ENCODE measurements at regions not wholly inside any gene's neighbourhood (a gene's known extent, or its start where the extent isn't known, plus 50 kb on each side); places are given as distances from the start of the nearest gene placed in this dataset.
A peak's percentile ranks its signal among the peaks of the same experiment; 100 is the strongest.
"Not testable (repeated sequence)": the region's sequence is repeated elsewhere in the genome, so short reads cannot be mapped to it uniquely, and the experiment has no call there.

DNA sequence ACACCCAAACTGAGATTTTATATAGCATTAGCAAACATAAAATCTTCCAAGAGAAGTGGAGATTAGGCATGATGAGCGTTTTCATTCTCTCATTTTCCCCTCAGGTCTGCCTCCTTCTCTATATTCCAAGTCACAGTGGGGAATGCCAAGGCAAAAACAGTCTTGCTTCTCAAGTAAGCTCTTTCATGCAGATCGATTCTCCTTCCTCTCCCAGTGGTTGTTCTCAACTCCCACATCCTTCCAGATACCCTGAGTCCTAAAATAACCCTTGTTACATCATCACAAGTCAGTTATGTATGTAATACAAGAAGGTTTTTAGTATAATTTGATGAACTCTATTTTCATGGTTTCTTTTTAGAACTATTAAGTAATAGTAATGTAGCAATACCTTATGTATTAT, 150.6 kb downstream of the TXNL1 start:
- no peak for DNase-seq

DNA sequence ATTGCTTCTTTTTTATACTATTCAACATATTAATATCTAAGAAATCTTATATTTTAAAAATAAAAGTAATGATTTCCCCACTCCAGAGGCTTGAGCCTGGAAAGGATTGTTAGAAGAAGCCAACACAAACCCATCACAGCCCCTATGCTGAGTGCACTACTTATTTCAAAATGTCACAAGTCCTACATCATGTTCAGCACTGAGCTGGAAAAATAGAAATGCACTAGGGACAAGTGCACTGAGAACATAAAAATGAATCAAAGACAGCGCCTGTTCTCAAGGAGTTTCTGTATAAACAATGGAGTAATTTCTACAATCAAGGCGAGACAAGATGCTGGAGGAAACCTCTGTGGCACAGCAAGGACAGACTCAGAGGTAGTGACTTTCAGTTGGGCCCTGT, 155.0 kb downstream of the TXNL1 start:
- no peak for DNase-seq

DNA sequence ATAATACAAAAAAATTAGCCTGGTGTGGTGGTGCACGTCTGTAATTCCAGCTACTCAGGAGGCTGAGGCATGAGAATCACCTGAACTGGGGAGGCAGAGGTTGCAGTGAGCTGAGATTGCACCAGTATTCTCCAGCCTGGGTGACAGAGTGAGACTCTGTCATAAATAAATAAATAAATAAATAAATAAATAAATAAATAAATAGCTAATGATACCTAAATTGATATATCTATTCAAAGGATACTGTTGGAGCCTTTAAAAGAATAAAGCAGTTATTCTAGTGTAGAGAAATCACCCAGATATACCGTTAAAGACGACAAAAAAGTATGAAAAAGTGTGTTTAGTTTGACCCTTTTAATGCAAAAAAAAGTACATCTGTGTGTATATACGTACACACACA, 155.6 kb downstream of the TXNL1 start:
- not testable (repeated sequence) for DNase-seq

DNA sequence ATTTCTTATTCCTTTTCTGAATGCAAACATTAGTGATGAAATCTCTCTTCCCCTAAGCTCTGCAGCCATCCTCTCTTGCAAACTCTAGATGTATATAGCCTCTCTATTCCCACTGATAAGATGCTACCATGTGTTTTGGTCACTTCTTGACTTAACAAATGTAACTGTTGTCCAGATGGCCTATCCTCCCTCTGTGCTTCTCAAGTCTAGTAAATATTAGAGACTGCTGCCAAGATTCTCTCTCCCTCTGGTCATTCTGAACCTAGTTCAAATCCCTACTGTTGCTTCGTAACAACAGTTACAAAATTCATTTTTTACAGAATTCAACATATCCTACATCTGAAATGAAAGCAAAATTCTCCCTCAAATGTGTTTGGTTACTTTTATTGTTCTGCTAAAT, 156.6 kb downstream of the TXNL1 start:
- DNase-seq, result no peak

DNA sequence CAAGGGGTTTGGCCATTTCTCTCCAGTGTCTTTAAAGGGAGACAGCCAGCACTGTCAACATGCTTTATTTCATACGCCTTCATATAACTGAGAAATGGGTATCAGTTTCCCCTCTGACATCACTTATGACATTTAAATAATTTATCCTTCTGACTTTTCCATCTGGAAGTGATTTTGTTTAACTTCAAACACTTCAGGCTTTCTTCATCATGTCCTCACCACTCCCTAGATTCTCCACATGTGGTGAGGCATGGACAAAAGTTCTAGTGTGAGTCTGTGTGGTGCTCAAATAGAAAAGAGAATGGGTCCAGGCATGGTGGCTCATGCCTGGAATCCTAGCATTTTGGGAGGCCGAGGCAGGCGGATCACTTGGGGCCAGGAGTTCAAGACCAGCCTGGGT, 158.6 kb downstream of the TXNL1 start:
- no peak for DNase-seq

DNA sequence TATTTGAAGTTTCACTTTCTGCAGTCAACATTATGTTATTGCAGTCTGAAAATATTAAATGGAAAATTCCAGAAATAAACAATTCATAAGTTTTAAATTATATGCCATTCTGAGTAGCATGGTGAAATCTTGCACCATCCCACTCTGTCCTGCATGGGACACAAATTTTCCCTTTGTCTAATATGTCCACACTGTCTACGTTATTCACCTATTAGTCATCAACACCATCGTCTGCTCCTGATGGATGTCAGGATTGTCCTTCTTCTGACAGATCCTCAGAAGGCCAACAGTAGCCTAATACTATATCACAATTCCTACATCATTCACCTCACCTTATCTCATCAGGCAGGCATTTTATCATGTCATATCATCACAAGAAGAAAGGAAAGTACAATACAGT, 163.1 kb downstream of the TXNL1 start:
- DNase-seq, result peak; percentile 6

DNA sequence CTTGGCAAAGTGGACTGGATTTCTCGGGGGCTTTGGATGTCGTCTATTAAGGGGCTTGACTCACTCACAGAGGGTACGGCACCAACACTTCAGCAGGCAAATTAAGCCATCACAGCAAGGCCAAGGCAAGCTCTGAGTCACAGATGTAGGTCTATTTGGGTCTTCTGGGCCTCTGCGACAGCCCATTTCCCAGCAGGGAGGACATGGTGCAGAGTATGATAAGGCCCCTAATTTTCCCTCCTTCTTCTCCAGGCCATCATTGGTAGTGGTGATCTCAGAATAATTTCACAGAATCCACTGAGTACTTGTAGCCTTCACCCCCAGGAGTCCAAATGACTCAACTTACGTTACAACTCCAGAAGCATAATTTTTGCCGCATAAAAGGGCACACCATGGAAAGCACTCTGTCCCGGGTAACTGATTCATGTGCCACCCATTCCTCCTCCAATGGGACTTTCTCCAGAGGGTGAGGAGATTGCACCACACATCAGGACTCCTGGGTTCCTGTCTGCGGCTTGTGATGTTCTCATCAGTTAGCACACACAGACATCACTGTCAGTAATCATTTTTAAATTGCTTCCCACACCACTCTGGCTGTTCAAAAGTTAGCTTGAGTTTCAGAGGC, 164.9 kb downstream of the TXNL1 start:
- no peak for DNase-seq

DNA sequence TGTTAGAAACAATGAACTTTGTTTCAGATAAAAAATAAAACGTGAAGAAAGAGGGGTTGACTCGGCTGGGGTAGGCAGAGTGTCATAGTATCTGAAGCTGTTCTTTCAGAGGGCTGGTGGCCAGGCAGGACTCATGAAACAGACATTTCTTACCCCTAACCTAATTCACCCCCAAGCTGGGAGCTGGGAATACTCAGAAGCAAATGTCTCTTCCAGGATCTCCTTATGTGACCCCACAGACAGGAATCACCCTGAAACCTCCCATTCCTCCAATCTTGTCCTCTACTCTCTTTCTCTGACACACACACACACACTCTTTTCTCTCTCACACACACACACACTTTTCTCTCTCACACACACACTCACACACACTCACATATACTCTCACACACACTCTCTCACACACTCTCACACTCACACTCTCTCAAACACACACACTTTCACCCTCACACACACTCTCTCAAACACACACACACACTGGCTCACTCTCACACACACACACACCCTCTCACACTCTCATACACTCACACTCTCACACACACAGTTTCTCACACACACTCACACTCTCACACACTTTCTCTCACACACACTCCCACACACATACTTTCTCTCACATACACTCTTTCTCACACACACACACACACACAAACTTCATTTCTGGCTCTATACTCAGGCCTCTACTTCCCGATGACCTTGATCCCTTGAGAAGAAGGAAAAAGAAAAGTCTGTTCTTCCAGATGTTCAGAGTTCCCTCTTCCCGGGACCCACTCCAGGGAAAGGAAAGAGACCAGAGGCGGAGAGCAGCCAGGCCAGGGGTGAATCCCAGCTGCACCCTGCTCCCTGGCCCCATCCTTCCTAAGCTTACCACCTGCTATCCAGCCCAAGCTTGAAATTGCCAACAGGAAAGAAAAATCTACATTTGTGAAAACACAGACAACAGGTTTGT, 167.7 kb downstream of the TXNL1 start:
- DNase-seq, result no peak

DNA sequence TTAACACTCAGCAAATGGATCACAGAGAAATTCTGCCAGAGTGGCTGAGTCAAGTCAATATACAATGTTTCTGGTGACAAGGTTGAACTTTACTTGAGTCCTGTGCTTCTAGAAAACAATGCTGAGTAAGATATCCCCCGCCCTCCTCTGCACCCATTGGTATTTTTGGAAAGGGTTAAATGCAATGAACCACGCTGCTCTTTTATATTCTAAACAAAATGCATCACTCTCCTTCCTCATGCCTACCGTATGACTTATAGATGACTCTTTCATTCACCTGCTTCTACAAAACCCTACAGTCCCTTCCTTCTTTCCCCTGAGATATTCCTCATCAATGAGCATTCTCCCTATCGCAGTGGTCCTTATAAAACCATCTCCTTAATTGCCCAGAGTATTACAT, 168.8 kb downstream of the TXNL1 start:
- no peak for DNase-seq

DNA sequence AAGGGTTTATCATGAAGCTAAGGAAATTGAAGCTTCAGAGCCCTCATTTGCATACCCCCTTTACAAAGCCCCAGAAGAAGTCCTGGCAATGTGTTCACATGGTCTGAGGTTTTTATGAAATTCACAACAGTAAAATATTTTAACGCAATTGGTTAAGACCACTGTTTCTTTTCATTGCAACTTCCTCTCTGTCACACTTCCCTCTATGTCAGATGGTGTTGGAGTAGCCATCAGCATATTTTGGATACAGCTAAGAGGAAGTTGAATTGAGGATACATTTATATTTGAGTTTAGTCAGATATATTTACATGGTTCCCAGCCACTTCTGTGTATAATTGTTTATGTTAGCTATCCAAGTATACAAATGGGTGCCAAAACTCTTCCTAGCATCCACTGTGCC, 170.0 kb downstream of the TXNL1 start:
- no peak for DNase-seq

DNA sequence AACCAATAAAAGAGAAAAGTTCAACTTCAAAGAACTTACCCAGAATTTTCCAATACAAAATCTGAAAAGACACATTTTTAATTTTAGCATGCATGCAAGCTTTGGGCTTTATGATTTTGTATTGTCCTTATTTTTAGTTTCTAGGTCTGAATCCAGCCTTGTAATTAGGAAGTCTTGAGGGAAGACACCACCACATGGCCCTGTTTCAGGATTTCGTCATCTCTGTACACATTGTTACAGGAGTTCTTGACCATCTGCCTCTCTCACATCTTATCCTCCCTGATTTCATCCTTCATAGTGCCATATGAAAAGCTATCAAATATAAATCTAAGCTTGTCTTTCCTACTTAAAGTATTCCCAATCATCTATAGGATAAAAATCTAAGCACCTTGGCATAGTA, 176.1 kb downstream of the TXNL1 start:
- no peak for DNase-seq

DNA sequence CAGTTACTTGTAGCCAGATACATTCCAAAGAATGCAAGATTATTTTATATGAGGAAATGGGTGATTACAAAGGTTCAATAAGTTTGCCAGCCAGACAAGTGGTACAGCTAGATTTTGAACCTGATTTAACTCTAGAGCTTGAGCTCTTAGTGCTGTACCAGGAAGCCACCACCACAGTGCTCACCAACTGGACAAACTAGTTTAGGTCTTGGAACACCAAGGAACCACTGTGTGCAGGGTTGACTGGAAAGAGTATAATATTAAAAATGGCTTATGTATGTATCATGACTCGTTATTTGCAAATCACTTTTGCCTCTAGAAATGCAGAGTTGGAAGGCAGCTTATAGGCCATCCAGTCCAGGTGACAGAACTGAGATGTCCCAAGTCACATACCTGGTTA, 177.2 kb downstream of the TXNL1 start:
- DNase-seq, result no peak

DNA sequence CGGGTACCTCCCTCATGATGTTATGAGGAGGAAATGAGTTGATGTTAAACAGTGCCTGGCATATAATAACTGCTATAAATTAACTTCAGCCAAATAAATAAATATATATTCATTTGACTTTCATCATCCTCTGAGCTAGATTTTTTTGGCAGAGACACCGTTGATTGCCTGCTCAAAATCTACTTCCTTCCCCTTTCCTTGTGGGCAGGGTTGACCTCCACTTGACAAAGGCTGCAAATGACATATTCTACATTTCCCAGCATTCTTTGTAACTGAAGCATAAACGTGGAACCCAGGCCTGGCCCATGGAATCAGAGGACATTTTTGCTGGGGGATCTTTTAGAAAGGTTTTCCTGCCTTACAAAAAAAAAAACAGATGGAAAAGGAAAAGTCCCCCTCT, 177.8 kb downstream of the TXNL1 start:
- no peak for DNase-seq

DNA sequence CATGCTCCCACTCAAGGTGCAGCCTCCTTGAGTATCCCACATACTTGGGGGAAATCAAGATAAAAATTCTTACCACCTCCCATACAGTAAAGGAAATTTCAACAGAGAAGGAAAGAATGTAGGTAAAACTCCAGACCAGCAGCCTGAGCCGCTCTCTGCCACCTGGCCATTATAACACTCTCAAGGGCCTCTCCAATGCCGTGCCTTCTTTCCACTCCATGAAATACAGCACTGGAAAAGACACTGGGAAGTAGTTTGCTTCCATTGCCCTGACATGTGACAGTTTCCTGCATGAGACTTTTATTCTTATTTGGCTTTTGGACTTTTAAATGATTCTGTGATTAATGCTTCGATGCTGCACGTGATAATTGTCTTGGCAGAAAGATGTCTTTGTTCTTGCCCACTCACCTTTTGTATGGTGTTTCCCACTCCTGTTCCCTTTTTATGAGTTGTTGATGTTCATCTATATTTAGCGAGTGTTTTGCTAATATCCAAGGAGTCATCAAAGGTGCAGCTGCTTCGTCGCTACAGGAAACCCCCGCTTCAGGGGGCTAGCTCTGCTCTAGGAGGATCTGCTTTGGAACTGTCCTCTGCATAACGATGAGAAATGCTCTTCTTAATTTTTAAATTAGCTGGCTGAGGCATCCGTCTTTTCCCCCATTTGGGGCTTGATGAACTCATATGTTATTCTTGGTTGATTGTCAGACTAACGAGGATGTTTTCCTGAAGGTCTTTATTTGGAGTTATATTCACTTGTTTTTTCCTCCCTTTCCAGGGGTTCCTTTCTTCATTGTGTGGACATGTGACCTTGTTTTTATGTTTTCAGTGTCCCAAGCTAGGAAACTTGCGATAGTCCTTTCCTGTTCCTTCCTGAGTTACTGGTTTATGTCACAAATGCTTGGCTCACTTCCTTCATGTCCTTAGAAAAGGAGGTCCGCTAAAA, 179.4 kb downstream of the TXNL1 start:
- no peak for DNase-seq

DNA sequence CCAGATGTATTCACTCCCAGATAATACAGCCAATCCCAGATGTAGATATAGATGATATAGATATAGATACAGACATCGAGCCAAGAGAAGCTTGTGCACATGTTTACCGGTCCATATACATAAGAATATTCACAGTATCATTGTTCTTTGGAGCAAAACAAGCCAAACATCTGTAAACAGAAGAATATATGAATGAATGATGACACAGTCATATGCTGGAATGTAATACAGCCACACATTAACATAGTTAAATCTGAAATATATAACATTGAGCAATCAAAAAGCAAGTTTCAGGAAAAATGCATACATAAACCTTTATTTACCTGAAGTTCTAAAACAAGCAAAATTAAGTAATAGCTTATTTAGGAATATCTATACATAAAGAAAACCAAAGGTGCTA, 182.5 kb downstream of the TXNL1 start:
- DNase-seq, result no peak

DNA sequence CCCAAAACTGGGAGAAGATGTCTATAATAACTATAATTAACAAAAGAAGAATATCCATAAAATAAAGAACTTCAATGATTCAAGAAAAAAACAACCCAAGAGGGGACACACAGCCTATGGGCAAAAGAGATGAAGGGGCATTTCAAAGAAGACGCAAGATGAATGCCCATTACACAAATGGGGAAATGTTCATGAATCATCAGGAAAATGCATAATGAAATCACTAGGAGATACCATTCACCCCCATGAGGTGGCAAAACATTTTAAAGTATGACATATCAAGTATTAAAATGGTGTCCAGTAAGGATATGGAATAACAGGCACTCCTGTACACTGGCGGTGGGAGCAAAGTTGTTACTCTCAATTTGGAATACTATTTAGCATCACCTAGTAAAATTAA, 183.3 kb downstream of the TXNL1 start:
- no peak for DNase-seq

DNA sequence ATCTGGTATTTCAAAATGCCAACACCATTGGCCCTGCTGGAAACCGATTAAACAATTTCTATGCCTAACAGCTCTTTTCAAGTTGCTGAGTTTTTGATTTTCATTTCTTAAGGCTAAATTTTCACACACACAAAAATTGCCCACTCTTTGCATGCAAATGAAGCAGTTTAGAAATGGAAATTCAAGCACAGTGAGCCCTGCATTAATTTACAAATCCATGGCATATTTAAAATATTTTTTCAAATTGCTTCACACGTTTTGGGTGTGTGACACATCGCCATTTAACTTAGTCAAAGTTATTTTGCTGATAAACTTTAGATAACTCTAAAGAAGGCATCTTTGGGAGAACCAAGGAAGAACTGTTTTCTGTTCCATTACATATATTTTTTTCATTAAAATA, 184.8 kb downstream of the TXNL1 start:
- DNase-seq, result no peak

DNA sequence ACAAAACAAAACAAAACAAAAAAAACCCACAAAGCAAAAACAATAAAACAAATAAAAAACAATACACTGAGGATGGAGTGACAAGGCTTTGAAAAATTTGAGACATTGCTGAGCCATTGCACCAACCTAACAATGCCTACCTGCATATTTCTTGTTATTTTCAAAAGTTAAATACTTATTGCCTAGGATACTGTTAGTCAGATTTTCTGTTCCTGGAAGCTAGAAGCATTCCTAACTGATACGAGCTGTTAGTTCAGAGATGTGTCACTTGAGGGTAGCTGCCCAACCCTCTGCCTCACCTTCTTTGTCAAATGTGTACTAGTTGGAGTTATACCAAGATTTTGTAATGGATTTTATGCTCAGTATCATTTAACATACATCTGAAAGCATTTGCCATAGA, 187.2 kb downstream of the TXNL1 start:
- no peak for DNase-seq

DNA sequence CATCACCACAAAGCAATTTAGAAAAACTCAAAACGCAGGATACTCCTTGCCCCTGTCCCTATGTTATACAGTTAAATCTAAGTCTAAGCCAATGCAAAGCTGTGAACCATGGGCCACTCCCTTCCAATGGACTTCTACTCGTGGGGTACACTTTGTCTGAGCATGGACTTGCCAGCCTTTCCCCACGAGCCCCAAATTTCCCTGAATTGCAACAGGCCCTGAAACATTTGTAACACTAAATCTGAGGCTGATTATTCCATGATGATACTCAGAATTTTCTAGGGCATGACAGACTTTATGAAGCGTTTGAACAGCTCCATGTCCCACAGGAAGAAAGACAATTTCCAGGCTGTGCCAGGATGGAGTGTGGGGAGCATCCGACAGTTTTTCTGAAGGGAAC, 189.6 kb downstream of the TXNL1 start:
- no peak for DNase-seq

DNA sequence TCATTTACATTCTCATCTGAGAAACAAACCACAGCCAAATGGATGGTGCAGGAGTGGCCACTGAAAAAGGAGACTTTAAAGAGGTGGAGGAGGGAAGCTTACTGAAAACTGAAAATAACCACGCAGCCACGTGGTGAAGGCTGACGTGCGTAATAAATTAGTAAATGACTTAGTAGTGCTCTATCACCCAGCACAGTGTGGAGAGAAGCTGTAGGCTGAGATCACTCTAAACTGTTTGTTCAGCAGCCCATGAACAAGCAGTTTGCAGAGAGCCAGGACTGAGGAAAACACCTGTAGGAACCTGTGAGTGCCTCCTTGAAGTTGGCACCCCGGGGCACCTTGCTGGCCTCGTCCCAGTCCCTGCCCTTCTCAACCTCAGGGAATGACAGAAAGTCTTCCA, 193.0 kb downstream of the TXNL1 start:
- DNase-seq, result no peak

DNA sequence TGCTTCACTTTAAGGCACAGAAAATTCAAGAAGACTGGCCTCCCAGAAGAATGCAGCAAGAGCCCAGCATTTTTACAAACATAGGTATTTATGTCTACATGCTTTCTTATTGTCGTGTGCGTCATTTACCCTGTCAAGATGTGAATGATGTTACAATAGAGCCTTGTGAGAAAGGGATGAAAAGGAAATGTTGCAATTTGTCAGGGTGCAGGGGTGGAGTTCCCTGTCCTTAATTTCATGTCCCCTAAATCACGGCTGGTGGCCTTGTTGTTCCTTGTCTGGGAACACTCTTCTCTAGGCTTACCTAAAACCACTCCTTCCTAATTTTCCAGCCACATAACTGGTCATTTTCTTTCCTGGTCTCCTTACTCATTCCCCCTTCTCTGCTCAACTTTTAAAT, 194.2 kb downstream of the TXNL1 start:
- no peak for DNase-seq

DNA sequence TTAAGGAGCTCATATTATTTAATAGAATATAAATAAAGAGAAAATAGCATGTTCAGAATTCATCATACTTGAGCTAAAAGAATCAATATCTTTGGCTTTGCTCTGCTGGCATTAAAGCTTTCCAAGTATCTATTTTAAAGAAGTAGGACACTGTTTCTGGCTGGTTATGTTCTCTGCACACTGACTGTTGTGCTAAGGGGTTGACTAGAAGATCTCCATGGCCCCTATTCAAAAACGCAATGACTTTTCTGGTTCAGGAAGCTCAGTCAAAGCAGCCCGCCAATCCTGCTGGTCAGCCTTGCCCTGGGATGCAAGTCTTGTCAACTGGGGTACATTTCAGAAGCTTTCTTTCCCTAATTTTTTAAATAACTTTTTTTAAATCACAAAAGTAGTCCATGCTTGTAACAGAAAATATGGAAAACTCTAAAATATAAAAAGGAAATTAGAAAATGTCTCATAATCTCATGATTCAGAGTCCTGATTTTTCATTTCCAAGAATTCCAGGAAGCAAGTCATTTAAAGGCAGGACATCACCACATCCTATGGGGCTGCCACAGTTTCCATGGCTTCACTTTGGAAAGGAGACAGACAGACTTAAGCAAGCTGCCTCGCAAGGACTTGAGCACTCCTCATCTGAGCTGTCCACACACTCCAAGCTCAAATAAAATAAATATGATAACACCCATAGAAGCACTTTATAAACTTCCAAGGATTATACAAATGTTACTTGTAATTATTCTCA, 195.1 kb downstream of the TXNL1 start:
- DNase-seq, result no peak

DNA sequence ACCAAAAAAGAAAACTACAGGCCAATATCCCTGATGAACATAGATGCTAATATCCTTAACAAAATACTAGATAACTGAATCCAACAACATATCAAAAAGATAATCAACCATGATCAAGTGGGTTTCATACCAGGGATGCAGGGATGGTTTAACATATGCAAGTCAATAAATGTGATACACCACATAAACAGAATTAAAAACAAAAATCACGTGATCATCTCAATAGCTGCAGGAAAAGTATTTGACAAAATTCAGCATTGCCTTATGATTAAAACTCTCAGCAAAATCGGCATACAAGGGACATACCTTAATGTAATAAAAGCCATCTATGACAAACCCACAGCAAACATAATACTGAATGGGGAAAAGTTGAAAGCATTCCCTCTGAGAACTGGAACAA, 199.9 kb downstream of the TXNL1 start:
- DNase-seq, result not testable (repeated sequence)

All from NCI-H226 (cell line).